Ovary (tissue), 3 donors: ENCODE measurements at regions not wholly inside any gene's neighbourhood (a gene's known extent, or its start where the extent isn't known, plus 50 kb on each side); places are given as distances from the start of the nearest gene placed in this dataset.

Experiments used
- EP300 ChIP-seq: sonication (generic); formaldehyde crosslinking; IDR thresholded peaks from one replicate; pipeline ENCODE4 v1.6.1; 2017; ENCODE audit warnings: antibody characterized with exemption
- POLR2A ChIP-seq: fragments of 450-650 bp; IDR thresholded peaks from one replicate; pipeline ENCODE4 v1.6.1; 2017; ENCODE audit warnings: antibody characterized with exemption, mild to moderate bottlenecking, moderate library complexity
- TF ChIP-seq, protein P1 (sequence below), 3 donors: fragments of 450-650 bp in 2 of 3; fragments of 200-600 bp in 1 of 3; IDR thresholded peaks; one replicate each; pipeline versions ENCODE4 v1.5.1 to v1.8.0; 2016 to 2022; ENCODE audit warnings: antibody characterized with exemption in 3 of 3, mild to moderate bottlenecking in 1 of 3
- donor health status: DM: no; HTN: no; CAD: no.

DNA sequence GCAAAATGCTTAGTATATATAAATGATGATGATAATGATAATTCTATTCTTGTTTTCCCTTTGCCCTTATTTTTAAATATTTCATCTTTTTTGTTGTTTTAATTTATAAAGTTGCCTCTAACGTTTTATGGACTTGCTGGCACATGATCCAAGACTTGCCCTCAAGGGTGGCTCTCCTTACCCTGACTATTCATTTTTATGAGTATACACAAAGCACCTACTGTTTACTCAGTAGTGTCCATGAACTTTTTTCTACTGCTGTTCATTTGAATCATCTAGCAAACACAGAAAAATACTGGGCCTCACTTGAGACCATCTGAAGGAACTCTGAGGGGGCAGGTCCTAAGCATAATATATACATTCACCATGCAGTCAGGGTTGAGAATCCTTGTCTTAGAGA lies 276.2 kb downstream of the AACS start:
- TF ChIP-seq EP300 (no peak), POLR2A (no peak)
- TF ChIP-seq, protein P1, sequence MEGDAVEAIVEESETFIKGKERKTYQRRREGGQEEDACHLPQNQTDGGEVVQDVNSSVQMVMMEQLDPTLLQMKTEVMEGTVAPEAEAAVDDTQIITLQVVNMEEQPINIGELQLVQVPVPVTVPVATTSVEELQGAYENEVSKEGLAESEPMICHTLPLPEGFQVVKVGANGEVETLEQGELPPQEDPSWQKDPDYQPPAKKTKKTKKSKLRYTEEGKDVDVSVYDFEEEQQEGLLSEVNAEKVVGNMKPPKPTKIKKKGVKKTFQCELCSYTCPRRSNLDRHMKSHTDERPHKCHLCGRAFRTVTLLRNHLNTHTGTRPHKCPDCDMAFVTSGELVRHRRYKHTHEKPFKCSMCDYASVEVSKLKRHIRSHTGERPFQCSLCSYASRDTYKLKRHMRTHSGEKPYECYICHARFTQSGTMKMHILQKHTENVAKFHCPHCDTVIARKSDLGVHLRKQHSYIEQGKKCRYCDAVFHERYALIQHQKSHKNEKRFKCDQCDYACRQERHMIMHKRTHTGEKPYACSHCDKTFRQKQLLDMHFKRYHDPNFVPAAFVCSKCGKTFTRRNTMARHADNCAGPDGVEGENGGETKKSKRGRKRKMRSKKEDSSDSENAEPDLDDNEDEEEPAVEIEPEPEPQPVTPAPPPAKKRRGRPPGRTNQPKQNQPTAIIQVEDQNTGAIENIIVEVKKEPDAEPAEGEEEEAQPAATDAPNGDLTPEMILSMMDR (IDR thresholded peaks at IDR 0.05): no peak
